ENCODE measurements at regions not wholly inside any gene's neighbourhood (a gene's known extent, or its start where the extent isn't known, plus 50 kb on each side); places are given as distances from the start of the nearest gene placed in this dataset.

- H3K27ac ChIP-seq: no peak overlapping the region
- intact Hi-C loops (cut with DNase I): no loop called here
- no peaks in the 10 kb centered on the region for H3K9me3 ChIP-seq
- H3K4me1 ChIP-seq: no peaks in the 10 kb centered on the region
- H3K36me3 ChIP-seq: no peaks in the 10 kb centered on the region
- peak in 1 of 2 donors; percentile 5 for DNase-seq (ENCODE audit: low spot score in 2 of 2)
- no peak overlapping the region for H3K4me3 ChIP-seq
- no peaks in the 10 kb centered on the region for H3K27me3 ChIP-seq
- TF ChIP-seq, protein P1, sequence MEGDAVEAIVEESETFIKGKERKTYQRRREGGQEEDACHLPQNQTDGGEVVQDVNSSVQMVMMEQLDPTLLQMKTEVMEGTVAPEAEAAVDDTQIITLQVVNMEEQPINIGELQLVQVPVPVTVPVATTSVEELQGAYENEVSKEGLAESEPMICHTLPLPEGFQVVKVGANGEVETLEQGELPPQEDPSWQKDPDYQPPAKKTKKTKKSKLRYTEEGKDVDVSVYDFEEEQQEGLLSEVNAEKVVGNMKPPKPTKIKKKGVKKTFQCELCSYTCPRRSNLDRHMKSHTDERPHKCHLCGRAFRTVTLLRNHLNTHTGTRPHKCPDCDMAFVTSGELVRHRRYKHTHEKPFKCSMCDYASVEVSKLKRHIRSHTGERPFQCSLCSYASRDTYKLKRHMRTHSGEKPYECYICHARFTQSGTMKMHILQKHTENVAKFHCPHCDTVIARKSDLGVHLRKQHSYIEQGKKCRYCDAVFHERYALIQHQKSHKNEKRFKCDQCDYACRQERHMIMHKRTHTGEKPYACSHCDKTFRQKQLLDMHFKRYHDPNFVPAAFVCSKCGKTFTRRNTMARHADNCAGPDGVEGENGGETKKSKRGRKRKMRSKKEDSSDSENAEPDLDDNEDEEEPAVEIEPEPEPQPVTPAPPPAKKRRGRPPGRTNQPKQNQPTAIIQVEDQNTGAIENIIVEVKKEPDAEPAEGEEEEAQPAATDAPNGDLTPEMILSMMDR (IDR thresholded peaks at IDR 0.05): no peak
These were observed 150.3 kb upstream of the FAM20C start for GRCh38 chr7:41917-42565.

GRCh38 chr7:43791-44540 lies 148.4 kb upstream of the FAM20C start:
- intact Hi-C loops (cut with DNase I): no loop called here
- no peak overlapping the region for H3K4me3 ChIP-seq
- H3K27me3 ChIP-seq: no peaks in the 10 kb centered on the region
- H3K27ac ChIP-seq: no peak overlapping the region
- DNase-seq (ENCODE audit: low spot score in 2 of 2): peak in 1 of 2 donors; percentile 5
- H3K4me1 ChIP-seq: no peaks in the 10 kb centered on the region
- H3K36me3 ChIP-seq: no peaks in the 10 kb centered on the region
- TF ChIP-seq, protein P1 (IDR thresholded peaks at IDR 0.05): no peak
- H3K9me3 ChIP-seq: no peaks in the 10 kb centered on the region

DNA sequence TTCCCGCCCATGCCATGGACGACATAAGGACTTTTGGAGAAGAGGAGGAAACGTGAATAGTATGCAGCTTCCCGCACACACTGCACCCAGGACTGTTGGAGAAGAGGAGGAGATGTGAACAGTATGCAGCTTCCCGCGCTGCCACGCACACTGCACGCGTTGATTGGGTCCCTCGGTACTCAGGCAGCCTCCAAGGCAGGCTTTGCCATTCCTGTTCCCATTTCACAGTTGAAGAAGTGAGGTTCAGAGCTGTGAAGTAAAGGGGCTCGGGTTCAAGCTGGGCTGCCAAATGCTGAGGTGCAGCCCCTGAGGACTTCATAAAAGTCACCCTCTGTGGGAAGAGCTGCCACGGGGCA lies 147.9 kb upstream of the FAM20C start:
- H3K4me3 ChIP-seq: no peak overlapping the region
- no peaks in the 10 kb centered on the region for H3K9me3 ChIP-seq
- H3K36me3 ChIP-seq: no peaks in the 10 kb centered on the region
- intact Hi-C loops (cut with DNase I): no loop called here
- H3K27me3 ChIP-seq: no peaks in the 10 kb centered on the region
- TF ChIP-seq, protein P1 (IDR thresholded peaks at IDR 0.05): no peak
- peak in 1 of 2 donors; percentile 5 for DNase-seq (ENCODE audit: low spot score in 2 of 2)
- H3K27ac ChIP-seq: no peak overlapping the region
- H3K4me1 ChIP-seq: no peaks in the 10 kb centered on the region

DNA sequence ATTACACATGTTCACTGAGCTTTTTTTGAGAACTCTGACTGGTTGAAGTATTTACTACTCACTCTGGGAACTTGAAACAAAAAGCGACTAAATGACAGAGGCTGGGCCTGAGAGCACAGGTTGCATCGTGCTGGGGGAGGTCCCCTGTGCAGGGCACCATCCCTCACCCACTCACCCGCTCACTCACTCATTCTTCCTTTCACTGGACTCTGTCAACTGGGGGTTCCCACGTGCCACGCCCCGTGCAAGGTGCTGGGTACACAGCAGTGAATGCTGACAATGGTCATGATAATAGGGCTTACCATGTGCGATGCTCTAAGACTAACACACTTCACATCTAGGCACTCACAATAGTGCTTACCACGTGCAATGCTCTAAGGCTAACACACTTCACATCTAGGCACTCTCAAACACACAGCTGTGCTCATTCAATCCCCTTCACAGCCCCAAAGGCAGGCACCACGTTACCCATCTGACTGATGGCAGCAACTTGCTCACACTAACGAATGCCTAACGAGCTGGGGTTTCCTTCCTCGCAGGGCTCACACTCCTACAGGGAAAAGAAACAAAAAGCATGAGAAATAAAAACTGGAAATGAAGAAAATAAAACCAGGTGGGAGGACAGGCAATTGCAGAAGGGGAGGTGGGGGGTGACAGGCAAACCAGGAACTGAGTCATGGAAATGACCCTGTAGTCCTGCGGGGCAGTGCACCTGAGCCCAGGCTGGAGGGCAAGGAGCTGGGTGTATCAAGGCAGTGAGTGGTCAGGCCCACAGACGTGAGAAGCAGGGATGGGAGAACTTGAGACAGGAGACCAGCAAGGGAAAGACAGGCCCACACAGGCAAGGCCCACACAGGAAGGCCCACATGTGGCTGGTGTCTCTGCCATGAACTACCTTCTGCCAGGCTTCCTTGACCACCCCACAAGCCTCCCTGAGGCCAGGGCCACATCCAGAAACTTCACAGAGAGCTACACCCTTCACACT lies 147.0 kb upstream of the FAM20C start:
- TF ChIP-seq, protein P1 (IDR thresholded peaks at IDR 0.05): no peak
- intact Hi-C loops (cut with DNase I): no loop called here
- H3K9me3 ChIP-seq: no peaks in the 10 kb centered on the region
- H3K4me3 ChIP-seq: no peak overlapping the region
- H3K4me1 ChIP-seq: no peaks in the 10 kb centered on the region
- H3K27ac ChIP-seq: no peak overlapping the region
- no peaks in the 10 kb centered on the region for H3K36me3 ChIP-seq
- no peaks in the 10 kb centered on the region for H3K27me3 ChIP-seq
- peak in 1 of 2 donors; percentile 4 for DNase-seq (ENCODE audit: low spot score in 2 of 2)

DNA sequence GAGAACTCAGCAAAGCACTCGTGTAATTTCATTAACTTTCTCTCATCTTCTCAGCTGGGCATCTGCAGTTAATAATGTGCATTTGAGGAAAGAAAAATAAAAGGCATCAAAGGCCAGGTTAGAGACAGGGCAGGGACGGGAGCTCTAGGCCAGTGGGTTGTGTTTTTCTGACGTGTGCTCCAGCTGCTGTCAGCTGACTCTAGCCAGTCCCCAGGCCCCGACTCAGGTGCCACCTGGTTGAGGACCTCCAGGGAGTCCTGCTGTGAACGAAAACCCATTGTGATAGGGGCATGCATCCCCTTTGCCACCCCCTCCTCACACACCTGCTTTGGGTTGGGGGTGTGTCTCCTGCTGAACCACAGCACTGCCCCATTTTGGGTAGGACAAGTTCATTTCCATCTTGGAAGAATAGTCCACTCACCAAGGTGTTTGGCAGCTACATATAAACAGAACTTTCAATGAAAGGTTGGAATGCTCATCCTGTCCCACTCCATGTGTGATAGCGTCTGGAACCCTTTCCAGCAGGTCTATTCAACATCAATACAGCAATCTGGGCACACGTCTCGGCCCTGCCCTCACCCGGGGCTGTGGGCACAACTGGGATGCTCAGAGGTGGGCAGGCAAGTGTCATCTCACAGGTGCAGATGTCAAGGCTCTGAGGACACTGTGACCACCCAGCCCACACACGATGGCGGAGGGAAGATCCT lies 146.1 kb upstream of the FAM20C start:
- no peak overlapping the region for H3K4me3 ChIP-seq
- no peaks in the 10 kb centered on the region for H3K4me1 ChIP-seq
- H3K36me3 ChIP-seq: no peaks in the 10 kb centered on the region
- peak; percentile 4 to 39 for DNase-seq (ENCODE audit: low spot score in 2 of 2)
- no peak overlapping the region for H3K27ac ChIP-seq
- no peaks in the 10 kb centered on the region for H3K9me3 ChIP-seq
- intact Hi-C loops (cut with DNase I): no loop called here
- no peaks in the 10 kb centered on the region for H3K27me3 ChIP-seq
- TF ChIP-seq, protein P1 (IDR thresholded peaks at IDR 0.05): no peak
